GM19351 (cell line): ENCODE measurements at regions not wholly inside any gene's neighbourhood (a gene's known extent, or its start where the extent isn't known, plus 50 kb on each side); places are given as distances from the start of the nearest gene placed in this dataset.
A peak's percentile ranks its signal among the peaks of the same experiment; 100 is the strongest.
"Not testable (repeated sequence)": the region's sequence is repeated elsewhere in the genome, so short reads cannot be mapped to it uniquely, and the experiment has no call there.

Experiments used
- ATAC-seq: cut with Tn5 transposase; IDR thresholded peaks from one replicate; pipeline ENCODE4 v1.9.1; 2021; ENCODE audit warnings: mild to moderate bottlenecking, moderate library complexity; ENCODE audit not compliant: unreplicated experiment

- ATAC-seq, result no peak
Observed at GRCh38 chr6:9083108-9083507, 647.8 kb upstream of the SLC35B3 start.

- no peak for ATAC-seq
Observed at GRCh38 chr6:9066726-9067125, 631.4 kb upstream of the SLC35B3 start.

GRCh38 chr6:9064156-9064555 lies 628.8 kb upstream of the SLC35B3 start:
- no peak for ATAC-seq

GRCh38 chr6:9062596-9062995 lies 627.3 kb upstream of the SLC35B3 start:
- ATAC-seq, result no peak

GRCh38 chr6:9057937-9058336 lies 622.6 kb upstream of the SLC35B3 start:
- ATAC-seq, result no peak

GRCh38 chr6:9056556-9056955 lies 621.2 kb upstream of the SLC35B3 start:
- ATAC-seq, result no peak

GRCh38 chr6:9044426-9044825 lies 609.1 kb upstream of the SLC35B3 start:
- no peak for ATAC-seq

- ATAC-seq, result no peak
Observed at GRCh38 chr6:9040718-9041117, 605.4 kb upstream of the SLC35B3 start.

- no peak for ATAC-seq
Observed at GRCh38 chr6:9039258-9039657, 603.9 kb upstream of the SLC35B3 start.

- no peak for ATAC-seq
Observed at GRCh38 chr6:9028086-9028485, 592.7 kb upstream of the SLC35B3 start.

- ATAC-seq, result no peak
Observed at GRCh38 chr6:9025796-9026394, 590.5 kb upstream of the SLC35B3 start.

- no peak for ATAC-seq
Observed at GRCh38 chr6:9025228-9025627, 589.9 kb upstream of the SLC35B3 start.

GRCh38 chr6:9024246-9024645 lies 588.9 kb upstream of the SLC35B3 start:
- not testable (repeated sequence) for ATAC-seq

- no peak for ATAC-seq
Observed at GRCh38 chr6:9020001-9020400, 584.7 kb upstream of the SLC35B3 start.

- no peak for ATAC-seq
Observed at GRCh38 chr6:9009931-9010330, 574.6 kb upstream of the SLC35B3 start.

- ATAC-seq, result no peak
Observed at GRCh38 chr6:9007027-9007426, 571.7 kb upstream of the SLC35B3 start.

GRCh38 chr6:9002833-9003232 lies 567.5 kb upstream of the SLC35B3 start:
- ATAC-seq, result no peak

GRCh38 chr6:8995156-8995555 lies 559.8 kb upstream of the SLC35B3 start:
- no peak for ATAC-seq

- no peak for ATAC-seq
Observed at GRCh38 chr6:8993111-8993510, 557.8 kb upstream of the SLC35B3 start.

- ATAC-seq, result no peak
Observed at GRCh38 chr6:8991844-8992243, 556.5 kb upstream of the SLC35B3 start.

- no peak for ATAC-seq
Observed at GRCh38 chr6:8990075-8990474, 554.7 kb upstream of the SLC35B3 start.

- peak; percentile 98 for ATAC-seq
Observed at GRCh38 chr6:8983202-8983688, 547.9 kb upstream of the SLC35B3 start.

- ATAC-seq, result no peak
Observed at GRCh38 chr6:8982668-8983067, 547.3 kb upstream of the SLC35B3 start.
